GM20000 (cell line): ENCODE measurements at regions not wholly inside any gene's neighbourhood (a gene's known extent, or its start where the extent isn't known, plus 50 kb on each side); places are given as distances from the start of the nearest gene placed in this dataset.

ENCODE experiments used
- DNase-seq: peaks from one replicate; pipeline ENCODE4 v3.0.0; 2012; ENCODE audit warnings: low spot score
- TF ChIP-seq, protein P1 (sequence below): IDR thresholded peaks from 2 replicates; pipeline ENCODE4 v1.5.1; 2012; ENCODE audit warnings: mild to moderate bottlenecking, control low read depth; ENCODE audit errors: extremely low read depth, missing control alignments

DNA sequence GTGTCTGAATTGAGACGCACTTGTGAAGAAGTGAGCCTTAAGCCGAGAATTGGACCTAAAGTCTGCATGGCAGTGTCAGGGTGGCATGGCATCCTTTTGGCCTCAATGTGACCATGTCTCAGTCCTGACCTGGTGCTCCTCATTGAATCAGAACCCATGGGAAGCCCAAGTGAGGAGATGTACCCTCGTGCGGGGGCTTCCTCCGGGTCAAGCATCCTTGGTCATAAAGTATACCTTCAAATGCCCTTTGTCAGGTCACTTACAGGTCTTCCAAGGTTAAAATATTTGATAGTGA lies 202.2 kb downstream of the GADD45G start:
- TF ChIP-seq, protein P1, sequence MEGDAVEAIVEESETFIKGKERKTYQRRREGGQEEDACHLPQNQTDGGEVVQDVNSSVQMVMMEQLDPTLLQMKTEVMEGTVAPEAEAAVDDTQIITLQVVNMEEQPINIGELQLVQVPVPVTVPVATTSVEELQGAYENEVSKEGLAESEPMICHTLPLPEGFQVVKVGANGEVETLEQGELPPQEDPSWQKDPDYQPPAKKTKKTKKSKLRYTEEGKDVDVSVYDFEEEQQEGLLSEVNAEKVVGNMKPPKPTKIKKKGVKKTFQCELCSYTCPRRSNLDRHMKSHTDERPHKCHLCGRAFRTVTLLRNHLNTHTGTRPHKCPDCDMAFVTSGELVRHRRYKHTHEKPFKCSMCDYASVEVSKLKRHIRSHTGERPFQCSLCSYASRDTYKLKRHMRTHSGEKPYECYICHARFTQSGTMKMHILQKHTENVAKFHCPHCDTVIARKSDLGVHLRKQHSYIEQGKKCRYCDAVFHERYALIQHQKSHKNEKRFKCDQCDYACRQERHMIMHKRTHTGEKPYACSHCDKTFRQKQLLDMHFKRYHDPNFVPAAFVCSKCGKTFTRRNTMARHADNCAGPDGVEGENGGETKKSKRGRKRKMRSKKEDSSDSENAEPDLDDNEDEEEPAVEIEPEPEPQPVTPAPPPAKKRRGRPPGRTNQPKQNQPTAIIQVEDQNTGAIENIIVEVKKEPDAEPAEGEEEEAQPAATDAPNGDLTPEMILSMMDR, result no peak
- DNase-seq, result no peak

DNA sequence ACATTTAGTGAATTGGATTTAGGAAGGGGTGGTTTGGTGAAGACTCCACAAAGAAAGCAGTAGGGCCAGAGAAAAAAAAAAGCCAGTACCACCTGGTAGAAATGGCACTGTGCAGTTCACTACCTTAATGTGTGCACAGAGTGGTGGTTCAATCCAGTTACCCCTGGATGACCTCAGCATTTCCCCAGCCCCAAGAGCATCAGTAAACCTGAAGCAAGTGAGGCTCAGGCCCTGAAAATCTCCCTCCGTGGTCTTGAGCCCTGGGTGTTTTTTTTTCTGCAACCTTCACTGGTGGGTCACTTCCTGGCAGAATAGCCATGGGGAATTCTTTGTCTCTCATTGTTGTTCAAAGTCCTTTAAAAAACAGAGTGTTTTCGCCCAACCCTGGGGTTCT lies 202.9 kb downstream of the GADD45G start:
- TF ChIP-seq, protein P1, result no peak
- DNase-seq, result no peak

DNA sequence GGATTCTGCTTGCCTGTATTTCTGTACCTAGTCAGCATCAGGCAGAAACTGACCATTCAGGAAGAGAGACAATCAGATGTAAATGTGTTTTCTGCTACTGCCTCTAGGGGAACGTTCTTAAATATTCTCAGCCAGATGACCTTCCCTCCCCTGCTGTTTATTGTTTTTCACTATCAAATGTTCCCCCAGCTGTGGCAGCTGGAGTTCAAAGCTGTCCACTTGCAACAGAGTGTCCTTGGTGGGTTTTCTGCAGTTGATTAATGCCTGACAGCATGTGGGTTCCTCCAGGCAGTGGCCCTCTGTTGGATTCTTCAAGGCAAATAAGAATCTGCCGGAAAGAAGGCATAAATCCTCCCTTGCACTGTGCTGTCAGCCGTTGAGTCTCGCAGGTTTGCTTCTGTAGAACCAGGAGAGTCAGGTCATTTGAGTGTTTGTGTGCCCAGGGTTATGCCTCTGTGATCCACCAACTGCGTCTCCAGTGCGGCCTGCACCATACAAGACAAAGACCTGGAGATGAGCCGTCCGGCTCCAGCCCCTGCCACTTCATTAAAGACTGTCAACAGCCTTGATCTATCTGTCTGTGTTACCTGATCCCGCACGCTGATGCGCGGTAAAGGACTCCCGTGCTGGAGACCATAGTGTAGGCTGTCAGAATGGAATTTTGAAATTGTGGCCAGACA lies 203.4 kb downstream of the GADD45G start:
- TF ChIP-seq, protein P1, result no peak

DNA sequence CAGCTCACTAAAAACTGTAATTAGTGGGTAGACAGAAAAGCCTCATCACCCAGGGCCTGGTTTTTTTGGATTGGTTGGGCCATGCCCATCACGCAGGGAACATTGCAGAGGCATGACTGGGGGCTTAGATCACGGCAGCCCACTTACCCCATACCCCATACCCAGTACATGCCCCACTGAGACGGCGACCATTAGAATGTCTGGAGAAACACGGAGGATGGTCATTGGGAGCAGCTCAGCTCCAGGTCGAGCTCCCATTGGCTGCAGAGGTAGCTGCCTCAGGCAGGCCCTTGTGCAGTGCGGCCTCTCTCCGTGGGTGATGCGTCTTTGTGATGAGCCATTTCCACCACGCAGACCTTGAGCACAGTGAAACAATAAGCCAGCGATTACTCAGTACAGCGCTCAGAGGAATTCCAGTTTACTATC lies 204.0 kb downstream of the GADD45G start:
- TF ChIP-seq, protein P1, result no peak
- DNase-seq, result no peak

More for the DNA sequence above, 203.4 kb downstream of the GADD45G start:
- peak; percentile 24 for DNase-seq

DNA sequence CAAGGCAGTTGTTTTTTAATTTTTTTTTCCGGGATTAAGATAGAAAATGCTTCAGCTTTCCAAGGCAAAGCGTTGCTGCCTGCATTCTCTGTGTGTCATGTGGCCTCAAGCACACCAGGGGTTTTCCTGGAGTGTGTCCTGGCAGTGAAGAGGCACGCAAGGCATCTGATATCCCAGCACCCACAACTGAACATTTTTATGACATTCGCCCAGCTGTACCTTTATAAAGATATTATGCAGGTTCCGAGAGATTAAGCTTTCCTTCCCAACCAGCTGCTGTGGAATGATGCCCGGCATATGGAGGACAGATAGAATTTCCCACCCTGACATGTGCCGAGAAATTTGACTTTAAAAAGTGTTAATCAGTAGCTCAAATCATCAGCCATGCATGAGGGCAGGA lies 205.6 kb downstream of the GADD45G start:
- no peak for DNase-seq
- TF ChIP-seq, protein P1, result no peak

DNA sequence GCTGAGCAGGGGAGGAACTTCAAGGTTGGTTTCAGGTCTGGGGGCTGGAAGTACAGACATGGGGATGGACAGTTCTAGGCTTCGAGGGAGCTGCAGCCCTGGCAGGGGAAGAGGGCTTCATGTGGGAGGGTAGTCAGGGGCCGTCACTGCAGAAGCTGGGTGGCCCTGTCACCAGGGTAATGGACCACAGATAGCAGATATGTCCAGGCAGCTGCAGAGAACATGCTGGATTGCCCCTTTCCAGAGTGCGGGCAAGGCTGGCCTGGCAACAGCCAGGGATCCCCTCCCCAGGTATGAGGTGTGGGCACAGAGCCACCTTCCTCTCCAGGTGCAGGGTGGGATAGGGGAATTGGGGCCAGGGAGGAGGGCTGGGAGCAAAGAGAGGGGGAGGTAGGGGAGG lies 206.5 kb downstream of the GADD45G start:
- TF ChIP-seq, protein P1, result no peak
- no peak for DNase-seq

DNA sequence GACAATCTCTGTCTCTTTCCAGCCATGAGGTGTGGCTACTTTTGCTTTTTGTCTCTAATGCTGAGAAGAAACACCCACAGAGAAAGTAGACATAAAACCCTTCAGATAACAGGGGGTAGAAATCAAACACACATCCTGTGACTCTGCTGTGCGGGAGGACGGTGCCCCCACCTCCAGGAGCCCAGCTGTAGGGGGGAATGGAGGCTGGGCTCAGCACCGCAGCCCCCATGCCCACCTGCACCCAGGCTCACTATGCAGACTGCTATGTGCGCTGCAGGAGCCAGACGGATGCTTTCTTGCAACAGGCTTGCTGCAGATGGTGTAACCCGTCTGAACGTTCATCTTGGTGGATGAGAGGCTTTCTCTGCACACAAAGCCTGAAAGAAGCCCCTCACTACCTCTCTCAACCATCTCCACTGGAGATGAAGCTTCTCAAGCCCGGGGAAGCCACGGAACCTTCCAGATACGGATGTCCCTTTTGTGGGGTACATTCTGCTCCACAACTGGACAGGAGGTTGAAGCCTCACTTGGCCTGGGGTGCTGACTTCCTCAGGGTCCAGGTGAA lies 207.2 kb downstream of the GADD45G start:
- TF ChIP-seq, protein P1, result no peak

More for the DNA sequence above, 207.2 kb downstream of the GADD45G start:
- DNase-seq, result no peak
